ENCODE measurements at regions not wholly inside any gene's neighbourhood (a gene's known extent, or its start where the extent isn't known, plus 50 kb on each side); places are given as distances from the start of the nearest gene placed in this dataset.

GRCh38 chr5:77569409-77569808 is 69.1 kb downstream of the OTP start:
- DNase-seq: no peak

- DNase-seq: no peak
Observed at GRCh38 chr5:77568555-77568954, 70.0 kb downstream of the OTP start.

GRCh38 chr5:77568082-77568481 is 70.4 kb downstream of the OTP start:
- no peak for DNase-seq

- peak; percentile 2 for DNase-seq
Observed at GRCh38 chr5:77563475-77563874, 71.4 kb upstream of the WDR41 start.

DNA sequence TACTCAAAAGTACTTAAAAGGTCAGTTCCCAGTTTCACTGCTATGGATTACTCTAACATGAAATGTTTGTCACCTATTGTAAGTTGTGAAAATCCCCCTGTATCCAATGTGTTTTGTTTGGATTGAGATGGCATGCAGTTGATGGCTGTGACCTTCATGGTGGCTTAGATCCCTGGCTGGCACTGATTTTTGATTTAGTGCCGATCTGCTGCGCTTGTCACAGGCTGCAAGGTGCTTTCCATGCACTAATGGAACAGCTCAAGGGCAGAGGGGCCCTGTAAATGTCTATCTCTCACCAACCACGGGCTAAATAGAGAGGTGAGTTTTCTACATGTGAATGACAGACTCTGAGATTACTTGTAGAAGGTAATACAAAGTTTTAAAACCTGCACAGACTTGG is 69.8 kb upstream of the WDR41 start:
- no peak for DNase-seq

DNA sequence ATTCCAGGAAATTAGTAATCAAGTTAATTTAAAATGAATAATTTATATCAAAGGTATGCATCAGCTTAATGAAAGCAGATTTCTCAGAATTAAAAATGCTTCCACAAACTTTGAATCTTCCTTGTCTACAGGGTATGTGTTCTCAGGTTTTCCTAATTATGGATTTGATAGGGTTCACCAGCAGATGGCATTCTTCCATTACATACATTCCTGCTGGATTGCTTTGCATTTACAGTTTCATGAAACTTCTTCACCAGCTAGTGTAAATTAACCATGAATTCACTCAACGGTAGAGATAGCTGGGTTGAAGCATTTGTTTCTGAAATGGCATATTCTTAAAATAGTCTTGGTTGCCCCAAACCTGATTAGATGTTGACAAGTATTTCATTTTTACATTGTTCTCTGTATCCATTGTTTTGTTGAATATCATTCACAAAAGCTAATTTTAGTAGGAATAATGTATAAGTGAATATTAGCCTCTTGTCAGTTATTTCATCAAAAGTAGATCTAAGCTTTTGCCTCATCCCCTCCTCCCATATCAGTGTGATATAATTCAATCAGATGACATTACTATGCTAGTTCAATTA is 68.7 kb upstream of the WDR41 start:
- peak; percentile 0 for DNase-seq

GRCh38 chr5:77558266-77558665 is 66.2 kb upstream of the WDR41 start:
- DNase-seq: no peak

DNA sequence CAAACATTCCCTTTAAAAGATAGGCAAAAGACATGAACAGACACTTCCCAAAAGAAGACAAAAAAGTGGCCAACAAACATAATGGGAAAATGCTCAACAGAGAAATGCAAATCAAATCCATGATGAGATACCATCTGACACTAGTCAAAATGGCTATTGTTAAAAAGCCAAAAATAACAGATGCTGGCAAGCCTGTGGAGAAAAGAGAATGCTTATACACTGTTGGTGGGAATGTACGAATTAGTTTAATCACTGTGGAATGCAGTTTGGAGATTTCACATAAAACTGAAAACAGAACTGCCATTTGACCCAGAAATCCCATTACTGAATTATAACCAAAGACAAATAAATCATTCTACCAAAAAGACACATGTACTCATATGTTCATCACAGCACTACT is 58.3 kb upstream of the WDR41 start:
- no peak for DNase-seq

- no peak for DNase-seq
Observed at GRCh38 chr5:77545285-77545684, 53.2 kb upstream of the WDR41 start.
